ENCODE measurements at regions not wholly inside any gene's neighbourhood (a gene's known extent, or its start where the extent isn't known, plus 50 kb on each side); places are given as distances from the start of the nearest gene placed in this dataset.

- H3K4me3 ChIP-seq (replicated peaks; ENCODE audit: low read depth, low read length): no peak overlapping the region
- TF ChIP-seq CTCF (IDR thresholded peaks at IDR 0.05; ENCODE audit: low read length, missing control alignments): no peak
- DNase-seq (ENCODE audit: low read depth): no peak
These were observed 187.9 kb downstream of the USP12 start for GRCh38 chr13:26983543-26984320.

- DNase-seq (ENCODE audit: low read depth): no peak
- TF ChIP-seq CTCF (IDR thresholded peaks at IDR 0.05; ENCODE audit: low read length, missing control alignments): no peak
- no peak overlapping the region for H3K4me3 ChIP-seq (replicated peaks; ENCODE audit: low read depth, low read length)
These were observed 191.2 kb downstream of the USP12 start for GRCh38 chr13:26980099-26981031.

- DNase-seq (ENCODE audit: low read depth): no peak
- H3K4me3 ChIP-seq (replicated peaks; ENCODE audit: low read depth, low read length): no peak overlapping the region
- TF ChIP-seq CTCF (IDR thresholded peaks at IDR 0.05; ENCODE audit: low read length, missing control alignments): no peak
These were observed 192.3 kb downstream of the USP12 start for GRCh38 chr13:26979334-26979733.

GRCh38 chr13:26978081-26978860 is 193.3 kb downstream of the USP12 start:
- DNase-seq (ENCODE audit: low read depth): no peak
- H3K4me3 ChIP-seq (replicated peaks; ENCODE audit: low read depth, low read length): no peak overlapping the region

GRCh38 chr13:26977541-26977940 is 194.1 kb downstream of the USP12 start:
- peak; percentile 36 for DNase-seq (ENCODE audit: low read depth)
- no peak for TF ChIP-seq CTCF (IDR thresholded peaks at IDR 0.05; ENCODE audit: low read length, missing control alignments)
- H3K4me3 ChIP-seq (replicated peaks; ENCODE audit: low read depth, low read length): no peak overlapping the region

More at GRCh38 chr13:26978081-26978860, 193.3 kb downstream of the USP12 start:
- TF ChIP-seq CTCF (IDR thresholded peaks at IDR 0.05; ENCODE audit: low read length, missing control alignments): no peak

GRCh38 chr13:26976313-26976712 is 195.3 kb downstream of the USP12 start:
- no peak overlapping the region for H3K4me3 ChIP-seq (replicated peaks; ENCODE audit: low read depth, low read length)
- DNase-seq (ENCODE audit: low read depth): no peak
- TF ChIP-seq CTCF (IDR thresholded peaks at IDR 0.05; ENCODE audit: low read length, missing control alignments): no peak

Measured in fibroblast of pulmonary artery (primary cell).